ENCODE measurements at regions not wholly inside any gene's neighbourhood (a gene's known extent, or its start where the extent isn't known, plus 50 kb on each side); places are given as distances from the start of the nearest gene placed in this dataset.
"Not testable (repeated sequence)": the region's sequence is repeated elsewhere in the genome, so short reads cannot be mapped to it uniquely, and the experiment has no call there.

DNA sequence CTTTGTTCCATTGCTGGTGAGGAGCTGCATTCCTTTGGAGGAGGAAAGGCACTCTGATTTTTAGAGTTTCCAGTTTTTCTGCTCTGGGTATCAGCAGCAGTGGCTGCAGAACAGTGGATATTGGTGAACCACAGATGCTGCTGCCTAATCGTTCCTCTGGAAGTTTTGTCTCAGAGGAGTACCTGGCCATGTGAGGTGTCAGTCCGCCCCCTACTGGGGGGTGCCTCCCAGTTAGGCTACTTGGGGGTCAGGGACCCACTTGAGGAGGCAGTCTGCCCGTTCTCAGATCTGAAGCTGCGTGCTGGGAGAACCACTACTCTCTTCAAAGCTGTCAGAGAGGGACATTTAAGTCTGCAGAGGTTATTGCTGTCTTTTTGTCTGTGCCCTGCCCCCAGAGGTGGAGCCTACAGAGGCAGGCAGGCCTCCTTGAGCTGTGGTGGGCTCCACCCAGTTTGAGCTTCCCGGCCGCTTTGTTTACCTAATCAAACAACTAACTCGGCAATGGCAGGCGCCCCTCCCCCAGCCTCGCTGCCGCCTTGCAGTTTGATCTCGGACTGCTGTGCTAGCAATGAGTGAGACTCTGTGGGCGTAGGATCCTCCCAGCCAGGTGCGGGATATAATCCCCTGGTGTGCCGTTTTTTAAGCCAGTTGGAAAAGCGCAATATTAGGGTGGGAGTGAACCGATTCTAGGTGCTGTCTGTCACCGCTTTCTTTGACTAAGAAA is 467.3 kb upstream of the TBL1XR1 start:
- H3K4me3 ChIP-seq (ENCODE audit: low read length); H3K4me1 ChIP-seq (ENCODE audit: control insufficient read depth, insufficient read depth, low read length); H3K27ac ChIP-seq (ENCODE audit: low read depth, low read length); H3K27me3 ChIP-seq (ENCODE audit: control insufficient read depth, insufficient read depth, low read length); H3K9ac ChIP-seq (ENCODE audit: low read length); H3K36me3 ChIP-seq (ENCODE audit: control insufficient read depth, insufficient read depth, low read length): not testable (repeated sequence)

DNA sequence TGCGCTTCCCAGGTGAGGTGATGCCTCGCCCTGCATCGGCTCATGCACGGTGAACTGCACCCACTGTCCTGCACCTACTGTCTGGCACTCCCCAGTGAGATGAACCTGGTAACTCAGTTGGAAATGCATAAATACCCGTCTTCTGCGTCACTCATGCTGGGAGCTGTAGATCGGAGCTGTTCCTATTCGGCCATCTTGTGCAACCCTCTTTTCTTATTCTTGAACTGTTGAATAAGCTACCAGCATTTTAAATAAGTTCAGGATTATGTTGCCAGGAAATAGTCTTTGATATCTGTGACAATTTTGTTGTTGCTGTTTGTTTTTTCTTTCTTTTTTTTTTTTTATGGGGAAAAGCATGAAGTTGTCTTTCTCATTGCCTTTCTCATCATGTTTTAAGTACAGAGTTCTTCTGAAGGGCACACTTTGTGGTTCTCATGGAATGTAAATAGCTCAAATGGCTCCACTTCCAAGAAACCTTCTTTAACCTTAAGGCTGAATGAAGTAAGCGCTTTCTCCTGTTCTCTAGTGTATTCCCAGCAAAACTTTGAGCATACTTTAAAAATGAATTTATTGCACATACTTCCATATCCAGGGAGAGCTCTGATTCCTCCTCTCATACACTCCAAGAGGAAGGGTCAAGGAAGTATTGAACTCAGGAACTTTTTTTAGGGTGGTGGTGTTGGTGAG is 468.0 kb upstream of the TBL1XR1 start:
- Histone ChIP-seq H3K4me3 (ENCODE audit: low read length) (no peak overlapping the region), H3K36me3 (ENCODE audit: control insufficient read depth, insufficient read depth, low read length) (no peaks in the 10 kb centered on the region), H3K4me1 (ENCODE audit: control insufficient read depth, insufficient read depth, low read length) (no peaks in the 10 kb centered on the region), H3K27me3 (ENCODE audit: control insufficient read depth, insufficient read depth, low read length) (no peaks in the 10 kb centered on the region), H3K27ac (ENCODE audit: low read depth, low read length) (no peak overlapping the region), H3K9ac (ENCODE audit: low read length) (no peak overlapping the region)

DNA sequence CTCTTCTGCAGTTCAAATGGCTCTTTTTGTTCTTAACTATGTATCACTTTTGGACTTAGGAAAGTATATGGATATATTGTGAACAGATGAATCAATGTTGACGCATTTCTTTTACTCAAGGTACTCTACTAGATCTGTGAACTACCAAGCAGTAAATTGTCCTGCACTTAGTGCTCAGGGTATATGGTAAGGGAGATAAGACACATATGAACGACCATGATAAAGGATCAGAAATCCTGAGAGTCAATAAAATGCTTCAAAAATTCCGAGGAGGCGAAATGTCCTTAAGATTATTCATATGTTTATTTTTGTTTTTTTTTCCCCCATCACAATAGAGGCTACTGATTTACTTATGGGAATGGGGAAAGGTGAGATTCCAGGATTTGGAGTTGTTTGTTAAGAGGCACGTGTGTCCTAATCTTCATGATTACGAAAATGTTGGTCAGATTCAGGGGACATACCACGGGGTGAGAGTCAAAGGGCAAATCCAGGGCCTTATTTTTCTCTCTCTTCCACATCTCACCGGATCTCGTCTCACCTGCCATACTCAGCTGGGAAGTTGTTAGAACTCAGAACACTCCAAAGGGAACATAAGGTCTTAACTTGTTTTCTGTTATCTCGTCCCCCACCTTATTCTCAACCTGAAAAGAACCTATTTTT is 475.1 kb upstream of the TBL1XR1 start:
- H3K9ac ChIP-seq (ENCODE audit: low read length), result no peak overlapping the region
- no peak overlapping the region for H3K4me3 ChIP-seq (ENCODE audit: low read length)
- peak overlapping the region; percentile 22 for H3K27ac ChIP-seq (ENCODE audit: low read depth, low read length)
- H3K4me1 ChIP-seq (ENCODE audit: control insufficient read depth, insufficient read depth, low read length), result peaks cover 9% of the 10 kb centered on the region
- no peaks in the 10 kb centered on the region for H3K27me3 ChIP-seq (ENCODE audit: control insufficient read depth, insufficient read depth, low read length)
- H3K36me3 ChIP-seq (ENCODE audit: control insufficient read depth, insufficient read depth, low read length), result no peaks in the 10 kb centered on the region

DNA sequence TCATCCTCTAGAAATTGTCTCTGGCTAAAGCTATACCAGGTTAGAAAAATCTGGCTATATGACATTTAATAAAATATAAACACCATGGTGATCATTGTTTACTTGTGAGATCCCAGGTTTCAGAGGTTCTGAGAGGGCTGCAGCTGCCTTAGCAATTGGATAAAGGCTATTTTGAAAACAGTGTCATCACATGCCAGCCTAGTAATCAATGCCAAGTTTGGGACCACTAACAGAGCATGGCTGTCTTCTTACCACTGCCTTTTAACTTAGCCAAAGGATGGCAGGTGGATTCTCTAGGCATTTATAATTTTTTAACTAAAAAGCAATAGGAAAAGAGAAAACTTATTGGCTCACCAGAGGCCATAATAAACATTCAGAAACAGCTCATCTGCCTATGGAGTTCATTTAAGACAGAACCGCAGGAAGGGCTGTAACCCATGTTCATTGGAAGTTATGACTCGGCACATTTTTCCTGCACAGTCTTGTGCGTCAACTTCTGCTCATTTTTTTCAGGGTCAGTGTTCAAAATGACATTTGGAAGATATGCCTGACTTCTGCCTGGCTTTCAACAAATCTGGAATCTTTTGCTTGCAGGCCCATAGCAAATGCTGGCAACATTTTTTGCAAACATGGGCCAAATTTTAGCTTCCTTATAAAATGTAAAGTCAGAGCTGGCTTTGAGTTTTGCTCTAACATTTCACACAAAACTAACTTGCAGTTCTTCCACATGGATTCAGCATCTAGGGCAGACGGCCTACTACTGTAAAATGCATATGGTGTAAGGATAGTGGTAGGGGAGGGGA is 476.0 kb upstream of the TBL1XR1 start:
- Histone ChIP-seq H3K4me1 (ENCODE audit: control insufficient read depth, insufficient read depth, low read length) (peaks cover 9% of the 10 kb centered on the region), H3K4me3 (ENCODE audit: low read length) (no peak overlapping the region), H3K27ac (ENCODE audit: low read depth, low read length) (peak overlapping the region; percentile 22)

DNA sequence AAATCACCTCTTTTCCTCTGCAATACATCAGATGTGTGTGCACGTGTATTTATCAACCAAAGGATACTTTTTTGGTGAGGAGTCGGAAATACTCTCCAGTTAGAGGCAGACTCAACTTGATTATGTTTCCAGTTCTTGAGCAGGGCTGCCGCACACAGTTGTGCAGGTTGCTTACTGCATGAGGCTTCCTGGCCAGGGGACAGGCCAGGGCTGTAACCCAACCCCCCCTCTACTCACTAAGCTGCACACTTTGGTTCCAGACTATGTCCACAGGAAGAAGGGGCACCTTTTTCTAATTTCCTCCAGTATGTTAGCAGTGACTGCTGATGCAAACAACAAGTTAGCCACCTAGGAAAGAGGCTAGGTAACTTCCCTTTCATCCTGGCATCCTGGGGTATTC is 476.9 kb upstream of the TBL1XR1 start:
- Histone ChIP-seq H3K27ac (ENCODE audit: low read depth, low read length) (no peak overlapping the region), H3K36me3 (ENCODE audit: control insufficient read depth, insufficient read depth, low read length) (no peaks in the 10 kb centered on the region), H3K4me3 (ENCODE audit: low read length) (no peak overlapping the region), H3K9ac (ENCODE audit: low read length) (no peak overlapping the region), H3K27me3 (ENCODE audit: control insufficient read depth, insufficient read depth, low read length) (no peaks in the 10 kb centered on the region), H3K4me1 (ENCODE audit: control insufficient read depth, insufficient read depth, low read length) (peaks cover 9% of the 10 kb centered on the region)

More for the DNA sequence above, 476.0 kb upstream of the TBL1XR1 start:
- H3K27me3 ChIP-seq (ENCODE audit: control insufficient read depth, insufficient read depth, low read length), result no peaks in the 10 kb centered on the region
- no peaks in the 10 kb centered on the region for H3K36me3 ChIP-seq (ENCODE audit: control insufficient read depth, insufficient read depth, low read length)
- H3K9ac ChIP-seq (ENCODE audit: low read length), result no peak overlapping the region

DNA sequence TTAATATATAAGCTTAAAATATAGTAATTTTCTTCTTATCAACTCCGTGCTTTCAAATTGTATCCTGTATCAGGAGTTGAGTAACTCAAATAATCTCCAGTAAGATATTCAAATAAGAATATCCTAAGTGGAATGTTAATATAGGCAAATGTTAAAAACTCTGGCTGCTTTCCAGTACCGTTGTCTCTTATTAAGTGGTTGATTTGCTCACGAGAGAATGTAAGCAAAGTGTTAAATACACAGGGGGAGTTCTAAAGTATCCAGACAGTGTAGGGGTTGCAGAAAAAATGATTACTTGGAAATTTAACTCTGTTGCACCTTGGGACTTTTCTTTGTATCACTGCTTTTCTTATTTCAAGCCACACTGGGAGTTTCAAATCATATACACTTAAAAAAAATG is 478.9 kb upstream of the TBL1XR1 start:
- H3K36me3 ChIP-seq (ENCODE audit: control insufficient read depth, insufficient read depth, low read length), result no peaks in the 10 kb centered on the region
- H3K27ac ChIP-seq (ENCODE audit: low read depth, low read length), result no peak overlapping the region
- H3K9ac ChIP-seq (ENCODE audit: low read length), result no peak overlapping the region
- H3K4me3 ChIP-seq (ENCODE audit: low read length), result no peak overlapping the region
- H3K27me3 ChIP-seq (ENCODE audit: control insufficient read depth, insufficient read depth, low read length), result no peaks in the 10 kb centered on the region
- H3K4me1 ChIP-seq (ENCODE audit: control insufficient read depth, insufficient read depth, low read length), result peaks cover 9% of the 10 kb centered on the region

DNA sequence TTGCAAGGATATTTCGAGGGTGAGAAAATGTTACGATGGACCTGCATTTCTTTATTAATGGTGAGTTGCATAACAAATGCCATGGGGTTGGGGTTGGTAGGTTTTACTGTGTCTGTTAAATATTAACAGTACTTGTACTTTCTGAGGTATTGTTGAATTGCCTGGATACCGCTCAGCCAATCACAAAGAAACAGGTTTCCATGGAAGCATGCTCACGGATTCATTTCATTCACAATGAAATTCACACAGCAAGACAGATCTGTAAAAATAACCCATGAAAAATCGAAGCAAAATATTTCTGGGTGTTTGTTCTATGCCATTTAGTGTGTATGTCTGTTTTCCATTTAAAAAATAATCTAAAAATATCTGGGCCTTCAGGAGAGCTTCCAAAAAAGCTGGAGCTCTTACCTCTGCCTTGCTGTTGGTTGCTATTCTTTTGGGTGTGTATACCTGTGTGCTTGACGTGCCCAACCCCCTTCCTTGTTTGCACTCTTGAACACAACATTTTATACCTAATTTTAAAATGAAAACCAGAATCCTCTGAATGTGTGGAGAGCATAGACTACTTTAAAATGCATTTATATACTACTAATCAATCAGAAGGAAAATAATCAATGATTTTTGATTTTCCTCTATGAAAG is 479.8 kb upstream of the TBL1XR1 start:
- Histone ChIP-seq H3K27me3 (ENCODE audit: control insufficient read depth, insufficient read depth, low read length) (no peaks in the 10 kb centered on the region), H3K36me3 (ENCODE audit: control insufficient read depth, insufficient read depth, low read length) (no peaks in the 10 kb centered on the region), H3K9ac (ENCODE audit: low read length) (no peak overlapping the region), H3K4me1 (ENCODE audit: control insufficient read depth, insufficient read depth, low read length) (peaks cover 9% of the 10 kb centered on the region), H3K4me3 (ENCODE audit: low read length) (no peak overlapping the region), H3K27ac (ENCODE audit: low read depth, low read length) (no peak overlapping the region)

DNA sequence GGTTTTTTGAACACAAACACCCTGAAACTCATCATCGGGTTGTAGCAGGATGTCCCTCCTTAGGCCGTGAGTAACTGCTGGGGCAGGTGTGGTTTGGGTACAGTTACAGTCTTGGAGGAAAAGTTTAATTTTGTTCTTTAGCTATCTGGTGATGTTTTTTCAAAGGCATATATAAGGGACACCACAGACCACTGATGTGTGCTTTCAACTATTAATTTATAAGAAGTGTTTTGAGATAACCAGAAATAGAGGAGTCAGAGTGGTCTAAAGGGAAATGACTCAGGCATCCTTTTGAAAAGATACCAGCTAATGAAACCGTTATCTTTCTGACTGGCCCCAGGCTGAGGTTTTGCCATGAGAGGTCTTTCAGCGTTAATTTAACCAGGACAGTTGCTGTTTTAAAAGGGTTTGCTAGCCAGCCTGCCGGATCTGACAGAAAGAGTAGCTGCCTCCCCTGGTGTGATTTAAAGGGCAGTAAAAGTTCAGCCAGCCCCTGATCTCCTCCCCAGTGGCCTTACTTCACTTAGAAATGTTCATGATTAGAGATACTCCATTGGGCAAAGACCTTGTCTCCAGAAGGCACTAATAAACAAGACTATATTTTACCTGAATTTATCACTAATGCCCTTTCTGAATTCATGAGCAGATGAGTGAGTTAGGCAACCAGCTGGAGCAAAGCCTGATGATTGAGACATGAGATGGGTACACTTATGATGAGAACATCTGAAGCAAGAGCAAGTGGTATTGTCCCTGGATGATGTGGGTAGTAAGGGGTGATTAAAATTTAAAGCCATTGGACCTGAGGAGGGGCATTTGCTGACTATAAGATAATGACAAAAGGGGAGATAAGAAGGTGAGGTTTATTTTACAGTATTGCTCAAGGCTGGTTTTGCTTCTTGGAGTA is 482.5 kb upstream of the TBL1XR1 start:
- Histone ChIP-seq H3K9ac (ENCODE audit: low read length) (no peak overlapping the region), H3K4me1 (ENCODE audit: control insufficient read depth, insufficient read depth, low read length) (no peaks in the 10 kb centered on the region), H3K4me3 (ENCODE audit: low read length) (no peak overlapping the region), H3K27me3 (ENCODE audit: control insufficient read depth, insufficient read depth, low read length) (no peaks in the 10 kb centered on the region), H3K36me3 (ENCODE audit: control insufficient read depth, insufficient read depth, low read length) (no peaks in the 10 kb centered on the region), H3K27ac (ENCODE audit: low read depth, low read length) (no peak overlapping the region)

DNA sequence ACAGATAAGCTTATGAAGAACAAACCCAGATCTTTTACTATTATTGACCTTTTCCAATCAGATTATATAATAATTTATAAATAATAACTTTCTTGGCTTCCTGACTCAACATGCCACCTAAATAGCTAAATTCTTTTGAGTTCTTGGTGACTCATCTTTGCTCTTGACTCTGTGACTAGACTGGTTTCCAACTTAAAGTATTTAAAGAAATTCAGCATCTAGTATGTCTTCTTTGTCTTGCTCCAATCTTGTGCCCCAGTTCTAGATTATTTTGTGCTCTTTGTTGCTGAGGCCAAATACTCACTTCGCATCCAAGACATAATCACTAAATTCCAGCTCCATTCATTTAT is 483.2 kb upstream of the TBL1XR1 start:
- no peaks in the 10 kb centered on the region for H3K36me3 ChIP-seq (ENCODE audit: control insufficient read depth, insufficient read depth, low read length)
- no peak overlapping the region for H3K27ac ChIP-seq (ENCODE audit: low read depth, low read length)
- H3K27me3 ChIP-seq (ENCODE audit: control insufficient read depth, insufficient read depth, low read length), result no peaks in the 10 kb centered on the region
- H3K9ac ChIP-seq (ENCODE audit: low read length), result no peak overlapping the region
- no peak overlapping the region for H3K4me3 ChIP-seq (ENCODE audit: low read length)
- no peaks in the 10 kb centered on the region for H3K4me1 ChIP-seq (ENCODE audit: control insufficient read depth, insufficient read depth, low read length)

DNA sequence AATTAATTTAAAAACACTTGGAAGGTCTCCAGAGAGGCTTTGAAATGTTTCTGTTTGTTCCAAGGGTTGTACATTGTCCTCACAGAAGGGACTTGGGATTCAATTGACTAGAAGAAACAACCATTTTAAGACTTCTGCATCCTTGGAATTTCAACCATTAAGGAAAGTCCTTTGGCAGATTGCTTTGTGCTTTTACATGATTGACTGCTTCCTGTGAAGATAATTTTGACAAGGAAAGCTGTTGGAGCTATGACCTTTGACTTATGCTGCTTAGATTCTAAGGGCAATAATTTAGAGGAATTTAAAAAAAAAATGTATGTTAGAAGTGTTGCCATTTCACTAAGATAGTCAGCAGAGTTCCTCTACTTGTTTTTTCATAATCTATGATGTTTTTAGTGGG is 483.9 kb upstream of the TBL1XR1 start:
- Histone ChIP-seq H3K27ac (ENCODE audit: low read depth, low read length) (no peak overlapping the region), H3K27me3 (ENCODE audit: control insufficient read depth, insufficient read depth, low read length) (no peaks in the 10 kb centered on the region), H3K9ac (ENCODE audit: low read length) (no peak overlapping the region), H3K4me1 (ENCODE audit: control insufficient read depth, insufficient read depth, low read length) (no peaks in the 10 kb centered on the region), H3K4me3 (ENCODE audit: low read length) (no peak overlapping the region), H3K36me3 (ENCODE audit: control insufficient read depth, insufficient read depth, low read length) (no peaks in the 10 kb centered on the region)

DNA sequence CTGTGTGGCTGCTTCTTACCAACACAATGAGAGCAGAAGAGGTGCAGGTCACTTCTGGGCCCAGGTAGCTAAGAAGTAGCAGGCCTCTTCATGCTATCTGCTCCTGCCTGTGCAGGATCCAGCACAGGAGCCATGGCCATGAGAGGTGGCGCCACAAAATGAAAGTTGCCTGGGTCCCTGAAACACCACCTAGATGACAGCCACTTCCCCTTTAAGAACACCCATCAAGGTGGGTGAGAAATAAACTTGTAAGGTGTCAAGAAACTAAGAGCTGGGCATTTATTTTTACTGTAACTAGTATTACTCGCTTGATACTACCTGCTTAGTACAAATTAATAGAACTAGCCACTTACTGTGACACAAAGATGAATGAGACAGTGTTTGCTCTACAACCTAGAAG is 484.6 kb upstream of the TBL1XR1 start:
- Histone ChIP-seq H3K4me3 (ENCODE audit: low read length) (no peak overlapping the region), H3K27ac (ENCODE audit: low read depth, low read length) (no peak overlapping the region), H3K9ac (ENCODE audit: low read length) (no peak overlapping the region), H3K36me3 (ENCODE audit: control insufficient read depth, insufficient read depth, low read length) (no peaks in the 10 kb centered on the region), H3K4me1 (ENCODE audit: control insufficient read depth, insufficient read depth, low read length) (no peaks in the 10 kb centered on the region), H3K27me3 (ENCODE audit: control insufficient read depth, insufficient read depth, low read length) (no peaks in the 10 kb centered on the region)

All from rectal smooth muscle tissue (tissue), 1 donor.